NCI-H2107 treated with DMSO at 0.1 percent for 48 hours (cell line): ENCODE measurements at regions not wholly inside any gene's neighbourhood (a gene's known extent, or its start where the extent isn't known, plus 50 kb on each side); places are given as distances from the start of the nearest gene placed in this dataset.
"Not testable (repeated sequence)": the region's sequence is repeated elsewhere in the genome, so short reads cannot be mapped to it uniquely, and the experiment has no call there.

ENCODE experiments used
- DNase-seq: peaks from one replicate; lab custom pipeline; 2025; ENCODE audit not compliant: unreplicated experiment; lab: John Stamatoyannopoulos, UW

DNA sequence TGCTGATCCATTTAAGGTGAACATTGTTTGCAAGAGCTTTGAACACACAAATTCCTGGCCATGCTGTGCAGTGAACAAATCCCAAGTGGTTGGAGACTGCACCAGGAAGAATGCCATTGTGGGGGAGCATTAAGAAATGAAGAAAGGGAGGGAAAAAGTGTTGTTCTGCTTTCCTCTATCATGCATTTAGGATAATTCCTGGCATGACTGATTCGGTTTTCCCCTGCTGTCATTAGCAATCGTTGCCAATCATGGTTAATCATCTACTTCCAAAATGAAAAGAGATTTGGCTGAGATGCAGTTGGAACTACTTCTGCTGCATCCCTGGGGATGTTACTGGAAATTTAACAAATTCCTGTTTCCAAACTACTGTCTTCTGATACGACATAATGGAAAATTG is 73.7 kb upstream of the ZPLD1 start:
- DNase-seq: no peak

DNA sequence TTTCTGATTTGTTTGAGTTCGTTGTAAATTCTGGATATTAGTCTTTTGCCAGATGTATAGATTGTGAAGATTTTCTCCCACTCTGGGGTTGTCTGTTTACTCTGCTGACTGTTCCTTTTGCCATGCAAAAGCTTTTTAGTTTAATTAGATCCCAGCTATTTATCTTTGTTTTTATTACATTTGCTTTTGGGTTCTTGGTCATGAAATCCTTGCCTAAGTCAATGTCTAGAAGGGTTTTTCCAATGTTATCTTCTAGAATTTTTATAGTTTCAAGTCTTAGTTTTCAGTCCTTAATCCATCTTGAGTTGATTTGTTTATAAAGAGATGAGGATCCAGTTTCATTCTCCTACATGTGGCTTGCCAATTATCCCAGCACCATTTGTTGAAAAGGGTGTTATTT is 68.7 kb upstream of the ZPLD1 start:
- DNase-seq: not testable (repeated sequence)

DNA sequence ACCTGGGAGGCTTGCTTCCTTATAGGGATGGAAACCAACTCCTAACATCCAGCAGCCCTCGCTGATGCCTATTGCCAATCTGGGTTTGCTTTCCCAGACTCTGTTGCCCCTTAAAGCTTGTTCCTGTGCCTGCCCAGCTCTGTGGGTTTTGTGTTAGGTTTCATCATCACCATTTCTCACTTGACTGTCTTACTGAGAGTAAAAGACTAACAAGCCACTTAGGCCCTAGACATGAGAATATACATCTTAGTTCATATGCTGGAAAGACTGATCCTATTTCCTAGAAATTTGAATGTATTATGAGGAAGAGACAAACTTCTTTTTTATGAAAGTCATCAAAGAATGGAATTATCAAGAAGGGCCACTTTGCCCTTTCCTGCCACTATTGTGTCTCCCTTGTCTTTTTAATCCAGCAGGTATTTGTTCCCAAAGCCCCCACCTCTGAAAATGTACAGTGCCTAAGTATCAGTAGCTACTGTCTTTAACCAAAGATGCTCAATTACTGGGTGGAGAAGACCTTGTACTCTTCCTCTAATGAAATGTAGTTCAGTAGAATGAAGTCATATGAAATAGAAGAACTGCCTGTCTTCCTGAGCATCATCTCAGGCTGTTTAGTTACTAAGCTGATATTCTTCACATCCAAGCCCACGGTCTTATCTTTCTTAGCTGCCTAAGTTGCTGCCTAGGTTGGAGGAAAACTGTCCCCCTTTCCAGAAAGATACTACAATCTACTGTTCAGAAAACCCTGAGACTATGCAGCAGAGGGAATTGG is 59.8 kb upstream of the ZPLD1 start:
- DNase-seq: no peak

GRCh38 chr3:102378216-102378615 is 56.6 kb upstream of the ZPLD1 start:
- DNase-seq: no peak

- not testable (repeated sequence) for DNase-seq
Measured at GRCh38 chr3:102382201-102382600, 52.6 kb upstream of the ZPLD1 start.
